Anterior cingulate cortex (tissue), 58 donors: ENCODE measurements at regions not wholly inside any gene's neighbourhood (a gene's known extent, or its start where the extent isn't known, plus 50 kb on each side); places are given as distances from the start of the nearest gene placed in this dataset.

ENCODE experiments used
- DNase-seq, 58 donors: peaks; one replicate each; lab custom pipeline; 2025; lab: John Stamatoyannopoulos, UW

GRCh38 chr9:17846948-17847655 lies 268.2 kb downstream of the SH3GL2 start:
- DNase-seq: no peak

DNA sequence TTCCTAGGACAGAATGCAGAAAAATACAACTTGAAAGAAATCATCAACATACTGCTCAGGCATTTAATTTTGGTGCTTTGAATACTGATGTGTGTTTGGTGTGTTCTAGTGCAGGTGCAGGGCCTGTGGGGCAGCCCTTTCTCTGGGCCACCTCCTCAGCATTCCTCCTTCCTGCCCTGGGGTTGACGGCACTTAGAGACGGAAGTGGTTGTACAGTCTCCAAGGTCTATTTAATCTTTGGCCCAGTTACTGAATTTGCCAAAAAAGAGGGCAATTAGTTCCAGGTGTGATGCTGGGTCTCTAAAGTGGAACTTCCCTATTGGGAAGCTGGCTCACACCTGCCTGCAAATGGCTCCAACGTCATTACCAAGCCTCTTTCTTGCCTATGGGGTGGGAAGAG lies 269.0 kb downstream of the SH3GL2 start:
- DNase-seq: no peak

- no peak for DNase-seq
Measured at GRCh38 chr9:17852108-17852507, 273.2 kb downstream of the SH3GL2 start.

GRCh38 chr9:17854487-17854886 lies 275.6 kb downstream of the SH3GL2 start:
- DNase-seq: no peak

GRCh38 chr9:17856995-17857394 lies 278.1 kb downstream of the SH3GL2 start:
- DNase-seq: no peak

- no peak for DNase-seq
Measured at GRCh38 chr9:17859228-17859627, 280.4 kb downstream of the SH3GL2 start.

DNA sequence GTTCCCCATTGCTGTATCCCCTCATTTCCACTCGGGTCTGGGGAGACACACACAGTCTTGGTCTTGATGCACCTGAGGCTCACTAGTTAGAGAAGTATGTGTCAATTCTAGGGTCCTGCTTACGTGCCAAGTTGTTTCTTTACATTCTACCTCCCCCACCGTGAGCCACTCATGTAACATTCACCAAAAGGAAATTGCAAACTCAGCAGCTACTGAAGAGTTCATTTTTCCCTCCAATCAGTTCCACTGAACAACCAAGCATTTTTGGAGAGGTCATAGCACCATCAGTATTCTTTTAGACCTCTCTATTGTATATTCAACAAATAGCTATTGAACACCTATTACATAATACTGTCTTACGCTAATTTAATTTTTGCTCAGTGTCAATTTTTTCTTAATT lies 281.1 kb downstream of the SH3GL2 start:
- no peak for DNase-seq

- no peak for DNase-seq
Measured at GRCh38 chr9:17862101-17862500, 283.2 kb downstream of the SH3GL2 start.

DNA sequence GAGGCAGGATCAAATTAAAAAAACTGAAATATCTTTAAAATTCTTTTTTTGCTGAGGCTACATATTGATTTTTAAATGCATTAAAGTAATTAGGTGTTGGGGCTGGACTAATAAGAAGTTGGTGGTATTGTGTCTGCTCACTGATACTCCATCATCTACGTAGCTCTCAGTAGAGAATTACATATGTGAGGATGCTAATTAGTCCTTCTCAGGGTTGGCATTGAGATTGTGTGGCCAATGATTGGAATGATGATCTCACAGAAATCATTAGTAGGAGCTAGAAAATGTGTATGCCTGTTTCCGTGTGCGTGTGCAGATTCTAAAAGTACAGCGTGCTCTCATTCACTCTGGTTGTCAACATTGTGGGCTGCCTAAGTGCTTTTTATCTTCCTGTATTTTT lies 283.8 kb downstream of the SH3GL2 start:
- DNase-seq: no peak

- DNase-seq: no peak
Measured at GRCh38 chr9:17863213-17863883, 284.5 kb downstream of the SH3GL2 start.

DNA sequence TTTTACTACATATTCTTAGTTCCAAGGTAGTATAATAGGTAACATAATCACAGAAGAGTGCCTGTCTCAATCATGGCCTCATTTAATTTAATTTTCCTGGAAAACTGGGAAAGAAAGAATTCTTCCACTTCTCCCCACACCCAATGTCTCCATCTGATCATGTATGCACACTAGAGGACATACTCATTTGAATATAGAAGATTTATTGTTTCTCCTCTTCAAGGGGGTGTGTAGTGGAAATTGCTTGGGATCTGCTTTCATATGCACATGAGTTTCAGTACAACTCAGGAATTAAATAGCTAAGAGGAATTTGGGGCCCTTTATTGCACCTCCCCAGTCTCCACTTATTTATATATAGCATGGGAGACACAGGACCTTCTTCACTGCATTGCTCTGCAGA lies 285.1 kb downstream of the SH3GL2 start:
- no peak for DNase-seq

DNA sequence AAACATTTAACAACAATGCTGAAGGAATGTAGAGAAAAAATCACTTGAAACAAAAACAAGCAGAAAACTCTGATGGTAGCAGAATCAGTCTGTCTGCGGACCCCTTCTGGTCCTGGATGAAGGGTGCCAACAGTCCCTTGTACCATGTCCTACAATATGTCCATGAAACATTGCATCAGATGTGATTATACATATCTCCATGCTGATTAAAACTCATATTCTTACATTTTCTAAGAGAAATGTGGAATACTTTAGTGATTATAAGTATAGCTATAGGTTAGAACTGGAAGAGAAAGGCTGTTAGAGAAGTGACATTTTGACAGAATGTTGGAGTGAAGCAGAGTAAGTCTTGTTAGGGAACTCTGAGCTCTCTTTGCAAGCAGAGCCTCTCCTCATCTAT lies 286.1 kb downstream of the SH3GL2 start:
- DNase-seq: no peak

DNA sequence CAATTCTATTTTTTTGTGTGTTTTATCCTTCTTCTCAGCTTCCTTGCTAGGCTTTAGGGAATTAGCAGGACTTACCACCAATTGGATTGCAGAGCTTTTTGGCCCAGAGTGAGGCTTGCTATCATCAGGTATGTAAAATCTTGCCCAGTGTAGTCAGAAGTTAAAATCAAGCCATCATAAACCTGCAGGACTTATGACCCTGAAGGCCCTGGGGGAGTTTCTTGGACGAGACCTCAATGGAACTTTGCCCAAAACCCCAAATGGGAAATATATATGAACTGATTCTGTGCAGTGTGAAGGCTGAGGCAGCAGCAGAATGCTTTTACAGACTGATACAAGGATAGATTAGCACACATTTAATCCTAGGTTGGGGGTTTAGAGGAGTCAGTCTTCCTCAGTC lies 287.0 kb downstream of the SH3GL2 start:
- no peak for DNase-seq

DNA sequence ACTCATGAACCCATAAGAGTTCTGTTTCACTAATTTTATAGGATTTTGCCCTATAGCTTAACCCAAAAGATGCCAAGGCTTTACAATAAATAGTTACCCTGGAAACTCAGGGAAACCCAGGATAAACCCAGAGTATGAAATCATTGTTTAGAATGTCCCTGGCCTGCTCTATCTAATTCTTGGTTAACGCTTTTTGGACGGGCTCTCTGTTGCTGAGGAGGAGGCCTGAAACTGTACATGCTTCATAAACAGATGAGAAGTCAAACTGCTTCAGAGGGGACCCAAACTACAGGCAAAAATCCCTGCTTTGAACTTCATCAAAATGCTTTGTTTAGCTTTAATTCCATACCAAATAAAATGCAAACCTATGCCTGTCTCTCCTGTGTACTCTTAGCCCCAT lies 291.9 kb downstream of the SH3GL2 start:
- no peak for DNase-seq

- DNase-seq: no peak
Measured at GRCh38 chr9:17871213-17871890, 292.5 kb downstream of the SH3GL2 start.

DNA sequence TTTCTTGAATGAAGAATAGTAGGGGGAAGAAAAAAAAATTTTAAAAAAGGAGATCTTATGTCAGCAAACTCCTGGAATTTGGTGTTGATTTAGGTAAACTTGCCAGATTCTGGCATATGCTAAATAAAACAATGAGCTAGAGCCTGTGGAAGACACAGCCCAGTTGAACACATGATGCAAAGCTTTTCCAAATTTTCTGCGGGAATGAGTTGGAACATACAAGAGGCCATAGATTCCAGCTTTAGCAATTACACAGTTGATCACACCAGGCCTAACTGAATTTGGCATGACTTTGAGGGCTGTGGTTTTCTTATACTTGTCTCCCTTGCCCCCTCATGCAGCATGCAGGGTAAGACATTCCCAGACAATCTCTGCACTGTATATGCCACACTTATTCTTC lies 297.0 kb downstream of the SH3GL2 start:
- DNase-seq: no peak

GRCh38 chr9:17876687-17877086 lies 297.8 kb downstream of the SH3GL2 start:
- no peak for DNase-seq

- DNase-seq: no peak
Measured at GRCh38 chr9:17878810-17879370, 300.0 kb downstream of the SH3GL2 start.

DNA sequence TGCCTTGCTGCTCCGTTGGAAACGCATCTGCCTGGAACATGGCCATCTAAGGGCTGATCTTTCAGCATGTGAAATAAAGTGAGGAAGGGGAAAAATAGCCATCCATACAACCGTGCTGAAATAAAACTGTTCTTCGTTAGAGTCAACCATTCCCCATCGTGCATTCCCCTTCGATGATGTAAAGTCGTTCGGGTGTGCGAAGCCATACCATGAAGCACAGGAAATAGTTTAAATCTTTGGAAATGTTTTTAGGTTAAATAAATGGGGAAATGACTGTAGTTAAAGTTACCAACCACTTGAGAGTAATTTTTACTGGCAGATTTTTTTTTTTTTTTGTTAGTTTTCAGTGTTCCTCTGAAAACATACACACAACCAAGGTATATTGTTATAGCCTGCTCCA lies 302.5 kb downstream of the SH3GL2 start:
- DNase-seq: no peak

GRCh38 chr9:17882688-17883594 lies 304.1 kb downstream of the SH3GL2 start:
- no peak for DNase-seq
